GM12878 (cell line): ENCODE measurements at regions not wholly inside any gene's neighbourhood (a gene's known extent, or its start where the extent isn't known, plus 50 kb on each side); places are given as distances from the start of the nearest gene placed in this dataset.

Source experiments
- BACH1 ChIP-seq: fragments of 450-650 bp; IDR thresholded peaks from 2 replicates; pipeline ENCODE4 v1.6.1; 2017; ENCODE audit warnings: mild to moderate bottlenecking, borderline replicate concordance
- BCLAF1 ChIP-seq: fragments of 450-650 bp; IDR thresholded peaks from 2 replicates; pipeline ENCODE4 v1.6.1; 2017; ENCODE audit warnings: antibody characterized with exemption, mild to moderate bottlenecking, moderate library complexity
- BRCA1 ChIP-seq: IDR thresholded peaks from 2 replicates; pipeline ENCODE4 v1.6.1; 2011; ENCODE audit warnings: low read depth, low read length, improper control_type of control experiment
- CREM ChIP-seq: IDR thresholded peaks from 2 replicates; pipeline ENCODE4 v1.6.1; 2014; ENCODE audit warnings: antibody characterized with exemption, low read depth
- HDAC6 ChIP-seq: fragments of 200-600 bp; sonication (generic); IDR thresholded peaks from one replicate; pipeline ENCODE4 v1.8.0; 2017; ENCODE audit warnings: antibody characterized with exemption; ENCODE audit not compliant: unreplicated experiment
- IKZF1 ChIP-seq: fragments of 450-650 bp; conservative IDR thresholded peaks from 2 replicates; pipeline ENCODE4 v1.6.1; 2017; ENCODE audit warnings: antibody characterized with exemption, mild to moderate bottlenecking
- IKZF2 ChIP-seq, 2 experiments: fragments of 450-650 bp; IDR thresholded peaks; 2 replicates each; pipeline ENCODE4 v1.6.1; 2017; ENCODE audit warnings: mild to moderate bottlenecking in 2 of 2, moderate library complexity in 2 of 2
- IRF4 ChIP-seq: IDR thresholded peaks from 2 replicates; pipeline ENCODE4 v1.6.1; 2011; ENCODE audit warnings: low read depth, low read length
- MEF2A ChIP-seq: IDR thresholded peaks from 2 replicates; pipeline ENCODE4 v1.6.1; 2011; ENCODE audit warnings: low read depth, mild to moderate bottlenecking, low read length, moderate library complexity; ENCODE audit not compliant: insufficient read depth
- MTA3 ChIP-seq: IDR thresholded peaks from 2 replicates; pipeline ENCODE4 v1.6.1; 2012; ENCODE audit warnings: low read length, inconsistent platforms, borderline replicate concordance
- NBN ChIP-seq: fragments of 450-650 bp; IDR thresholded peaks from 2 replicates; pipeline ENCODE4 v1.6.1; 2016
- POLR2AphosphoS2 ChIP-seq: IDR thresholded peaks from 2 replicates; pipeline ENCODE4 v1.6.1; 2011; ENCODE audit warnings: low read depth, mild to moderate bottlenecking, low read length, improper control_type of control experiment, moderate library complexity
- SIN3A ChIP-seq: IDR thresholded peaks from 2 replicates; pipeline ENCODE4 v1.6.1; 2012; ENCODE audit warnings: low read depth, low read length, improper control_type of control experiment
- SKIL ChIP-seq: fragments of 450-650 bp; IDR thresholded peaks from 2 replicates; pipeline ENCODE4 v1.6.1; 2017; ENCODE audit warnings: mild to moderate bottlenecking, low read depth, inconsistent platforms; ENCODE audit not compliant: poor library complexity, severe bottlenecking
- SMAD5 ChIP-seq: IDR thresholded peaks from 2 replicates; pipeline ENCODE4 v1.6.1; 2016; ENCODE audit warnings: antibody characterized with exemption, low read depth
- TAF1 ChIP-seq: IDR thresholded peaks from 2 replicates; pipeline ENCODE4 v1.6.1; 2011; ENCODE audit warnings: mild to moderate bottlenecking, low read depth, low read length, borderline replicate concordance
- TCF12 ChIP-seq: IDR thresholded peaks from 2 replicates; pipeline ENCODE4 v1.6.1; 2011; ENCODE audit warnings: low read depth, mild to moderate bottlenecking, low read length
- YY1 ChIP-seq: IDR thresholded peaks from 2 replicates; pipeline ENCODE4 v1.6.1; 2011; ENCODE audit warnings: low read depth, mild to moderate bottlenecking, low read length
- ZNF24 ChIP-seq: fragments of 450-650 bp; IDR thresholded peaks from 2 replicates; pipeline ENCODE4 v1.6.1; 2017; ENCODE audit warnings: antibody characterized with exemption, mild to moderate bottlenecking
- TF ChIP-seq, protein P1 (sequence below): fragments of 450-650 bp; IDR thresholded peaks from 2 replicates; pipeline ENCODE4 v1.6.1; 2017; ENCODE audit warnings: mild to moderate bottlenecking, moderate library complexity
- TF ChIP-seq, protein P2 (sequence below): fragments of 450-650 bp; IDR thresholded peaks from 2 replicates; pipeline ENCODE4 v1.6.1; 2016; ENCODE audit warnings: mild to moderate bottlenecking

DNA sequence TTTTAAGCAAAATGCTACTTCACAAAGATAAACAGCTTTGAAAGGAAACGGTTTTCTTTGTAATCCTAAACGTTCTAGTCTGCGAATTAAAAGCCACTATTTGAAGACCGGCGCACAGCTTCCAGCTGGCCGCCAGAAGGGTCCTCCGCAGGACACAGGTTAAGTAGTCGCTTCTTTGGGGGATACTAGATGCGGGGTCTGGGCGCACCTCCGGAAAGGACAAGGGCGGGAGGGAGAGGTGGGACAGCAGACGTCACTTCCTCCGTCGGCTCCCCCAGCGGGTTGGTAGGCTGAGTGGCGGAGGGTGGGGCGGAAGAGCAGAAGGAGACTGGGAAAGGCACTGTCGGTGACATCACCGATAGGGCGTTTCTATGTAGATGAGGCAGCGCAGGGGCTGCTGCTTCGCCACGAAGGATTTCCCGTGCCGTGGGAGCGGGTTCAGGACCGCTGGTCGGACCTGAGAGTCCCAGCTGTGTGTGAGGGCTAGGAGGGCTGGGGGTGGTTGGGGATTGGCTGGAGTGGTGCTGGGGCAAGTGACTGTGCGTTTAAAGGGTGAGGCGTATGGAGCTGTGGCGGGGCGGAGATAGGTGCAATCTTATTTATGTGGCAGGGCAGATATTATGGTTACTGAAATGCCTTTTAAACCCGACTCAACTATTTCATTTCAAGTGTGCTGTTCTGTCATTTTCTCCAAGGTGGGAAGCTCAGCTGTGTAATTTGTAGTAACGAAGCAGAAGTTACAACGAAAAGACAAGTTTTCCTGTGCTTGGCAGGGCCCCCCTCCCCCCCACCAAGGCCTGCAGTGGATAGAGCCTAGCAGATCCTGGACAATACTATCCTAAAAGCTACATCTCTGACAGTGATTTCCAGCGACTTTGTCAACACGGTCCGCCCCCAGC lies 158.3 kb upstream of the NOTCH2NLA start (continued):
- TF ChIP-seq TAF1 (0 out of 2 replicates have a peak, but pooled peaks have one; percentile 34), TCF12 (peak; percentile 83), YY1 (peak; percentile 78), IRF4 (0 out of 2 replicates have a peak, but pooled peaks have one; percentile 14), BRCA1 (0 out of 2 replicates have a peak, but pooled peaks have one; percentile 16), SIN3A (peak; percentile 53; the same call in 1 of the 2 replicates), NBN (peak; percentile 99), MTA3 (peak; percentile 100), SMAD5 (peak; percentile 100), IKZF1 (peak; percentile 77), POLR2AphosphoS2 (peak; percentile 97), IKZF2 (IDR thresholded peaks at IDR 0.05) (peak; percentile 82 to 87), MEF2A (peak; percentile 73; the same call in 1 of the 2 replicates), BCLAF1 (peak; percentile 80), CREM (peak; percentile 89), HDAC6 (peak; percentile 71), BACH1 (peak; percentile 99), SKIL (peak; percentile 41), ZNF24 (peak; percentile 72; the same call in 1 of the 2 replicates)
- TF ChIP-seq, protein P1, sequence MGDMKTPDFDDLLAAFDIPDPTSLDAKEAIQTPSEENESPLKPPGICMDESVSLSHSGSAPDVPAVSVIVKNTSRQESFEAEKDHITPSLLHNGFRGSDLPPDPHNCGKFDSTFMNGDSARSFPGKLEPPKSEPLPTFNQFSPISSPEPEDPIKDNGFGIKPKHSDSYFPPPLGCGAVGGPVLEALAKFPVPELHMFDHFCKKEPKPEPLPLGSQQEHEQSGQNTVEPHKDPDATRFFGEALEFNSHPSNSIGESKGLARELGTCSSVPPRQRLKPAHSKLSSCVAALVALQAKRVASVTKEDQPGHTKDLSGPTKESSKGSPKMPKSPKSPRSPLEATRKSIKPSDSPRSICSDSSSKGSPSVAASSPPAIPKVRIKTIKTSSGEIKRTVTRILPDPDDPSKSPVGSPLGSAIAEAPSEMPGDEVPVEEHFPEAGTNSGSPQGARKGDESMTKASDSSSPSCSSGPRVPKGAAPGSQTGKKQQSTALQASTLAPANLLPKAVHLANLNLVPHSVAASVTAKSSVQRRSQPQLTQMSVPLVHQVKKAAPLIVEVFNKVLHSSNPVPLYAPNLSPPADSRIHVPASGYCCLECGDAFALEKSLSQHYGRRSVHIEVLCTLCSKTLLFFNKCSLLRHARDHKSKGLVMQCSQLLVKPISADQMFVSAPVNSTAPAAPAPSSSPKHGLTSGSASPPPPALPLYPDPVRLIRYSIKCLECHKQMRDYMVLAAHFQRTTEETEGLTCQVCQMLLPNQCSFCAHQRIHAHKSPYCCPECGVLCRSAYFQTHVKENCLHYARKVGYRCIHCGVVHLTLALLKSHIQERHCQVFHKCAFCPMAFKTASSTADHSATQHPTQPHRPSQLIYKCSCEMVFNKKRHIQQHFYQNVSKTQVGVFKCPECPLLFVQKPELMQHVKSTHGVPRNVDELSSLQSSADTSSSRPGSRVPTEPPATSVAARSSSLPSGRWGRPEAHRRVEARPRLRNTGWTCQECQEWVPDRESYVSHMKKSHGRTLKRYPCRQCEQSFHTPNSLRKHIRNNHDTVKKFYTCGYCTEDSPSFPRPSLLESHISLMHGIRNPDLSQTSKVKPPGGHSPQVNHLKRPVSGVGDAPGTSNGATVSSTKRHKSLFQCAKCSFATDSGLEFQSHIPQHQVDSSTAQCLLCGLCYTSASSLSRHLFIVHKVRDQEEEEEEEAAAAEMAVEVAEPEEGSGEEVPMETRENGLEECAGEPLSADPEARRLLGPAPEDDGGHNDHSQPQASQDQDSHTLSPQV = peak; percentile 73; the same call in 1 of the 2 replicates
- TF ChIP-seq, protein P2, sequence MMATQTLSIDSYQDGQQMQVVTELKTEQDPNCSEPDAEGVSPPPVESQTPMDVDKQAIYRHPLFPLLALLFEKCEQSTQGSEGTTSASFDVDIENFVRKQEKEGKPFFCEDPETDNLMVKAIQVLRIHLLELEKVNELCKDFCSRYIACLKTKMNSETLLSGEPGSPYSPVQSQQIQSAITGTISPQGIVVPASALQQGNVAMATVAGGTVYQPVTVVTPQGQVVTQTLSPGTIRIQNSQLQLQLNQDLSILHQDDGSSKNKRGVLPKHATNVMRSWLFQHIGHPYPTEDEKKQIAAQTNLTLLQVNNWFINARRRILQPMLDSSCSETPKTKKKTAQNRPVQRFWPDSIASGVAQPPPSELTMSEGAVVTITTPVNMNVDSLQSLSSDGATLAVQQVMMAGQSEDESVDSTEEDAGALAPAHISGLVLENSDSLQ = peak; percentile 61
